HepG2 (cell line): ENCODE measurements at regions not wholly inside any gene's neighbourhood (a gene's known extent, or its start where the extent isn't known, plus 50 kb on each side); places are given as distances from the start of the nearest gene placed in this dataset.

Experiments
- ATAC-seq: fragments of 200-7000 bp; cut with Tn5 transposase; 3 replicates; pipeline ENCODE4 v1.9.1; 2020; ENCODE audit warnings: mild to moderate bottlenecking, moderate library complexity
- BruUV-seq: library from RNA; stranded (reverse); fragments of 400-500 nt; replicated peaks from 2 replicates; lab custom pipeline; 2021; lab: Mats Ljungman, UMichigan
- CTCF ChIA-PET: fragments of 300-600 bp; formaldehyde crosslinking; extraction: SDS; loops from one replicate; lab custom pipeline; 2021; ENCODE audit warnings: low total read pairs, inconsistent platforms, low intra/inter-chr PET ratio; lab: Yijun Ruan, JAX
- POLR2A ChIA-PET: fragments of 350-600 bp; sonication (Branson Sonifier 250); formaldehyde crosslinking; loops from one replicate; lab custom pipeline; 2020; ENCODE audit warnings: antibody characterized with exemption, inconsistent platforms; lab: Yijun Ruan, JAX
- DNase-seq: peaks from one replicate; pipeline ENCODE4 v3.0.0-alpha.2; 2015; ENCODE audit warnings: low spot score
- FAIRE-seq: peaks from 3 replicates; lab custom pipeline; 2011; peaks lifted over from hg19 to GRCh38; lab: Jason Lieb, UNC
- H2AFZ ChIP-seq: one replicate; pipeline ENCODE4 v1.6.1; 2011; ENCODE audit warnings: low read length, inconsistent platforms
- H3K27ac ChIP-seq: fragments of 300-600 bp; 3 replicates; pipeline ENCODE4 v1.8.0; 2011; ENCODE audit warnings: mixed run types, mild to moderate bottlenecking, mixed read lengths, low read length, inconsistent platforms; ENCODE audit not compliant: insufficient read depth; ENCODE audit errors: extremely low read length
- H3K27me3 ChIP-seq, 2 experiments: fragments of 200-600 bp in 1 of 2; 2 replicates in 1 of 2; 3 replicates in 1 of 2; pipeline versions ENCODE4 v1.6.0 to v1.8.0; 2011; ENCODE audit warnings: low read length in 2 of 2, mild to moderate bottlenecking in 2 of 2, moderate library complexity in 2 of 2, inconsistent platforms in 1 of 2; ENCODE audit not compliant: insufficient read depth in 2 of 2, control insufficient read depth in 1 of 2
- H3K36me3 ChIP-seq, 2 experiments: fragments of 200-600 bp in 1 of 2; replicated peaks in 1 of 2; 2 replicates in 1 of 2; 3 replicates in 1 of 2; pipeline versions ENCODE4 v1.5.1 to v1.8.0; 2011; ENCODE audit warnings: low read length in 2 of 2, inconsistent platforms in 1 of 2; ENCODE audit not compliant: insufficient read depth in 2 of 2, control insufficient read depth in 1 of 2
- H3K4me1 ChIP-seq: 2 replicates; pipeline ENCODE4 v1.5.1; 2012; ENCODE audit warnings: low read length, inconsistent platforms; ENCODE audit not compliant: insufficient read depth
- H3K4me2 ChIP-seq: 2 replicates; pipeline ENCODE4 v1.6.0; 2011; ENCODE audit warnings: low read depth, low read length, inconsistent platforms
- H3K4me3 ChIP-seq, 3 experiments: fragments of 200-600 bp in 1 of 3; sonication (generic), shearing (Covaris generic) in 1 of 3; replicated peaks in 1 of 3; 2 replicates each; pipeline ENCODE4 v1.5.1; 2011 to 2016; ENCODE audit warnings: low read length in 3 of 3, inconsistent platforms in 2 of 3, low read depth in 2 of 3, mild to moderate bottlenecking in 2 of 3, control low read depth in 1 of 3, mixed read lengths in 1 of 3; ENCODE audit not compliant: insufficient read depth in 1 of 3
- H3K79me2 ChIP-seq: one replicate; pipeline ENCODE4 v1.6.1; 2011; ENCODE audit warnings: low read length, inconsistent platforms; ENCODE audit not compliant: insufficient read depth
- H3K9ac ChIP-seq: 2 replicates; pipeline ENCODE4 v1.6.0; 2011; ENCODE audit warnings: mild to moderate bottlenecking, low read depth, low read length, inconsistent platforms; ENCODE audit not compliant: insufficient read depth
- H3K9me3 ChIP-seq: 2 replicates; pipeline ENCODE4 v1.5.1; 2012; ENCODE audit warnings: mild to moderate bottlenecking, low read length
- H4K20me1 ChIP-seq: 2 replicates; pipeline ENCODE4 v1.6.0; 2011; ENCODE audit warnings: inconsistent platforms, mild to moderate bottlenecking, low read length, moderate library complexity; ENCODE audit not compliant: insufficient read depth
- MAFF ChIP-seq: IDR thresholded peaks from 2 replicates; pipeline ENCODE4 v1.6.1; 2011; ENCODE audit warnings: low read depth, low read length, improper control_type of control experiment
- MAFK ChIP-seq, 2 experiments: IDR thresholded peaks in 1 of 2; conservative IDR thresholded peaks in 1 of 2; 2 replicates each; pipeline ENCODE4 v1.6.1; 2011; ENCODE audit warnings: improper control_type of control experiment in 2 of 2, low read length in 2 of 2
- MBD4 ChIP-seq: IDR thresholded peaks from 2 replicates; pipeline ENCODE4 v1.6.1; 2012; ENCODE audit warnings: low read length, inconsistent platforms, borderline replicate concordance
- NPAS2 ChIP-seq: sonication (generic); formaldehyde crosslinking; IDR thresholded peaks from 2 replicates; pipeline ENCODE4 v1.8.0; 2022; ENCODE audit warnings: mild to moderate bottlenecking, missing genetic modification reagents, borderline replicate concordance
- NR2C2 ChIP-seq: sonication (generic); formaldehyde crosslinking; IDR thresholded peaks from 2 replicates; pipeline ENCODE4 v1.4.0; 2020; ENCODE audit warnings: missing genetic modification reagents, mild to moderate bottlenecking, moderate library complexity, borderline replicate concordance
- RBAK ChIP-seq: sonication (generic); formaldehyde crosslinking; IDR thresholded peaks from 2 replicates; pipeline ENCODE4 v1.5.1; 2020; ENCODE audit warnings: mild to moderate bottlenecking, missing genetic modification reagents
- SNAPC2 ChIP-seq: sonication (generic); formaldehyde crosslinking; IDR thresholded peaks from 2 replicates; pipeline ENCODE4 v1.8.1; 2022; ENCODE audit warnings: mild to moderate bottlenecking, missing genetic modification reagents
- ZNF17 ChIP-seq: sonication (generic); formaldehyde crosslinking; IDR thresholded peaks from 2 replicates; pipeline ENCODE4 v1.5.0; 2020; ENCODE audit warnings: mild to moderate bottlenecking, missing genetic modification reagents
- ZNF496 ChIP-seq: sonication (generic); formaldehyde crosslinking; IDR thresholded peaks from 2 replicates; pipeline ENCODE4 v1.8.1; 2023; ENCODE audit warnings: mild to moderate bottlenecking, moderate library complexity, missing genetic modification reagents; ENCODE audit not compliant: insufficient replicate concordance
- WGBS: methylation state at CpG from one replicate; pipeline ENCODE4 v1.1.6; 2017; ENCODE audit warnings: low lambda C conversion rate; 5-methylcytosine and 5-hydroxymethylcytosine counted together
- in situ Hi-C: cut with HindIII; loops from 2 replicates; pipeline ENCODE4 v1.10.0; 2017; ENCODE audit warnings: low pct_unique_long_range_greater_than_20kb; ENCODE audit not compliant: extremely low pct_ligation_motif_present
- intact Hi-C: fragments of 100-400 bp; cut with micrococcal nuclease; formaldehyde crosslinking; loops from one replicate; pipeline ENCODE4 v1.10.0; 2022; ENCODE audit not compliant: unreplicated experiment
- TF ChIP-seq, protein P1 (sequence below): sonication (generic); formaldehyde crosslinking; IDR thresholded peaks from 2 replicates; pipeline ENCODE4 v1.4.0; 2020; ENCODE audit warnings: missing genetic modification reagents
- TF ChIP-seq, protein P2 (sequence below), 2 experiments: fragments of 450-650 bp in 1 of 2; sonication (generic) in 1 of 2; formaldehyde crosslinking; IDR thresholded peaks; 2 replicates each; pipeline versions ENCODE4 v1.5.0 to v1.8.0; 2020 to 2022; ENCODE audit warnings: mild to moderate bottlenecking in 1 of 2, missing genetic modification reagents in 1 of 2
- TF ChIP-seq, protein P3 (sequence below): sonication (generic); formaldehyde crosslinking; IDR thresholded peaks from 2 replicates; pipeline ENCODE4 v1.4.0; 2020; ENCODE audit warnings: missing genetic modification reagents

DNA sequence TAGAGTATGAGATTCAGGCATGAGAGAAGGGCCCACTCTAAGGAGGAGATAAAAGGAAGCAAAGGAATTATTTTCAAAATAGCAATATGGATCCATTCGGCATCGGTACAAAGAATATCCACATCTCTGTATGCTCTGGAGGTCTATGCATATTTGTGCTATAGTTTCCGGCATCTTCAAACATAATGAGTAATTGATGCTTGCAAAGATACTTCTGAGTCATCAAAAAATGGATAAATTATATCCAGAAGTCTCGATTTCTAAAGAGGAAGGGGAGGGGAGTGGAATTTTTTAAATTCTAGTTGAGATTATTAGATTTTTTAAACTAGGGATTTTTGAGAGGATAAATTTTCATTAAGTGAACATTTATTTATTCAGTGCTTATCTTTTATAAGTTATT lies 72.9 kb upstream of the KIAA1217 start:
- no peak overlapping the region for H3K4me3 ChIP-seq
- ChIA-PET CTCF (no interaction called here), POLR2A (no interaction called here)
- H3K36me3 ChIP-seq, result no peaks in the 10 kb centered on the region
- DNase-seq (no peak), ATAC-seq (no peak), FAIRE-seq (no peak)
- peaks cover 0 to 5% of the 10 kb centered on the region in 2 experiments; a peak in 1 of 5 replicates for H3K27me3 ChIP-seq
- 42% methylated on average over 4 of the region's 4 CpGs for WGBS
- H4K20me1 ChIP-seq, result no peaks in the 10 kb centered on the region
- H2AFZ ChIP-seq, result no peak overlapping the region
- peaks cover 9% of the 10 kb centered on the region for H3K9me3 ChIP-seq
- no peak overlapping the region for H3K9ac ChIP-seq
- no peaks in the 10 kb centered on the region for H3K4me1 ChIP-seq
- H3K4me2 ChIP-seq, result no peak overlapping the region
- H3K27ac ChIP-seq, result no peak overlapping the region
- BruUV-seq, result no TSS peak
- in situ Hi-C loops, result no loop called here
- intact Hi-C loops, result no loop called here
- TF ChIP-seq, protein P1, sequence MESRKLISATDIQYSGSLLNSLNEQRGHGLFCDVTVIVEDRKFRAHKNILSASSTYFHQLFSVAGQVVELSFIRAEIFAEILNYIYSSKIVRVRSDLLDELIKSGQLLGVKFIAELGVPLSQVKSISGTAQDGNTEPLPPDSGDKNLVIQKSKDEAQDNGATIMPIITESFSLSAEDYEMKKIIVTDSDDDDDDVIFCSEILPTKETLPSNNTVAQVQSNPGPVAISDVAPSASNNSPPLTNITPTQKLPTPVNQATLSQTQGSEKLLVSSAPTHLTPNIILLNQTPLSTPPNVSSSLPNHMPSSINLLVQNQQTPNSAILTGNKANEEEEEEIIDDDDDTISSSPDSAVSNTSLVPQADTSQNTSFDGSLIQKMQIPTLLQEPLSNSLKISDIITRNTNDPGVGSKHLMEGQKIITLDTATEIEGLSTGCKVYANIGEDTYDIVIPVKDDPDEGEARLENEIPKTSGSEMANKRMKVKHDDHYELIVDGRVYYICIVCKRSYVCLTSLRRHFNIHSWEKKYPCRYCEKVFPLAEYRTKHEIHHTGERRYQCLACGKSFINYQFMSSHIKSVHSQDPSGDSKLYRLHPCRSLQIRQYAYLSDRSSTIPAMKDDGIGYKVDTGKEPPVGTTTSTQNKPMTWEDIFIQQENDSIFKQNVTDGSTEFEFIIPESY (CRISPR knock-in tag), result no peak
- TF ChIP-seq MAFK (conservative IDR thresholded peaks at IDR 0.05 in 1 of 2, IDR thresholded peaks at IDR 0.05 in 1 of 2; ENCODE audit: low read length in 2 of 2), result peak in 1 of 2 experiments; percentile 49; a peak in 2 of 4 replicates
- TF ChIP-seq, protein P2, sequence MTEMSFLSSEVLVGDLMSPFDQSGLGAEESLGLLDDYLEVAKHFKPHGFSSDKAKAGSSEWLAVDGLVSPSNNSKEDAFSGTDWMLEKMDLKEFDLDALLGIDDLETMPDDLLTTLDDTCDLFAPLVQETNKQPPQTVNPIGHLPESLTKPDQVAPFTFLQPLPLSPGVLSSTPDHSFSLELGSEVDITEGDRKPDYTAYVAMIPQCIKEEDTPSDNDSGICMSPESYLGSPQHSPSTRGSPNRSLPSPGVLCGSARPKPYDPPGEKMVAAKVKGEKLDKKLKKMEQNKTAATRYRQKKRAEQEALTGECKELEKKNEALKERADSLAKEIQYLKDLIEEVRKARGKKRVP (CRISPR knock-in tag; IDR thresholded peaks at IDR 0.05), result no peak
- TF ChIP-seq ZNF496 (CRISPR knock-in tag), result no peak
- no peak for TF ChIP-seq ZNF17
- TF ChIP-seq MAFF, result peak; percentile 6; the same call in 1 of the 2 replicates
- TF ChIP-seq SNAPC2 (CRISPR knock-in tag), result no peak
- TF ChIP-seq, protein P3, sequence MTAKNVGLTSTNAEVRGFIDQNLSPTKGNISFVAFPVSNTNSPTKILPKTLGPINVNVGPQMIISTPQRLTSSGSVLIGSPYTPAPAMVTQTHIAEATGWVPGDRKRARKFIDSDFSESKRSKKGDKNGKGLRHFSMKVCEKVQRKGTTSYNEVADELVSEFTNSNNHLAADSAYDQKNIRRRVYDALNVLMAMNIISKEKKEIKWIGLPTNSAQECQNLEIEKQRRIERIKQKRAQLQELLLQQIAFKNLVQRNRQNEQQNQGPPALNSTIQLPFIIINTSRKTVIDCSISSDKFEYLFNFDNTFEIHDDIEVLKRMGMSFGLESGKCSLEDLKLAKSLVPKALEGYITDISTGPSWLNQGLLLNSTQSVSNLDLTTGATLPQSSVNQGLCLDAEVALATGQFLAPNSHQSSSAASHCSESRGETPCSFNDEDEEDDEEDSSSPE (CRISPR knock-in tag), result no peak
- no peak for TF ChIP-seq NR2C2 (CRISPR knock-in tag)
- no peak for TF ChIP-seq NPAS2 (CRISPR knock-in tag)
- TF ChIP-seq MBD4, result no peak
- TF ChIP-seq RBAK (CRISPR knock-in tag), result no peak
- no peaks in the 10 kb centered on the region for H3K79me2 ChIP-seq
